DOHH2 (cell line): ENCODE measurements at regions not wholly inside any gene's neighbourhood (a gene's known extent, or its start where the extent isn't known, plus 50 kb on each side); places are given as distances from the start of the nearest gene placed in this dataset.

Source experiments
- H3F3A ChIP-seq: fragments of 200-600 bp; sonication (generic), shearing (Covaris generic); 2 replicates; pipeline ENCODE4 v1.6.0; 2016; ENCODE audit warnings: antibody characterized with exemption, mild to moderate bottlenecking; ENCODE audit not compliant: control insufficient read depth, insufficient read depth
- H3K27ac ChIP-seq: fragments of 200-600 bp; sonication (generic); 2 replicates; pipeline ENCODE4 v1.5.1; 2014; ENCODE audit warnings: low read depth, mild to moderate bottlenecking, low read length, moderate library complexity
- H3K27me3 ChIP-seq: fragments of 200-600 bp; sonication (generic); 2 replicates; pipeline ENCODE4 v1.6.1; 2014; ENCODE audit warnings: mild to moderate bottlenecking, low read length, mixed read lengths; ENCODE audit not compliant: control insufficient read depth
- H3K36me3 ChIP-seq: fragments of 200-600 bp; sonication (generic); 2 replicates; pipeline ENCODE4 v1.6.1; 2014; ENCODE audit warnings: mild to moderate bottlenecking, low read length, moderate library complexity, mixed read lengths; ENCODE audit not compliant: control insufficient read depth
- H3K4me1 ChIP-seq: fragments of 200-600 bp; sonication (generic); 2 replicates; pipeline ENCODE4 v1.6.1; 2014; ENCODE audit warnings: mild to moderate bottlenecking, low read length, mixed read lengths; ENCODE audit not compliant: control insufficient read depth
- H3K4me2 ChIP-seq: fragments of 200-600 bp; sonication (generic); 2 replicates; pipeline ENCODE4 v1.6.0; 2014; ENCODE audit warnings: mild to moderate bottlenecking, low read length, moderate library complexity
- H3K4me3 ChIP-seq: fragments of 200-600 bp; sonication (generic); 2 replicates; pipeline ENCODE4 v1.5.1; 2014; ENCODE audit warnings: mild to moderate bottlenecking, low read length, mixed read lengths
- H3K79me2 ChIP-seq: fragments of 200-600 bp; sonication (generic); 2 replicates; pipeline ENCODE4 v1.6.1; 2014; ENCODE audit warnings: mild to moderate bottlenecking, low read length, mixed read lengths; ENCODE audit not compliant: control insufficient read depth
- H3K9me2 ChIP-seq: fragments of 200-600 bp; sonication (generic); replicated peaks from 2 replicates; pipeline ENCODE4 v1.6.1; 2014; ENCODE audit warnings: mild to moderate bottlenecking, low read length, mixed read lengths; ENCODE audit not compliant: control insufficient read depth
- H3K9me3 ChIP-seq: fragments of 200-600 bp; sonication (generic); 2 replicates; pipeline ENCODE4 v1.6.1; 2014; ENCODE audit warnings: antibody characterized with exemption, low read length, mixed read lengths; ENCODE audit not compliant: control insufficient read depth, insufficient read depth
- H4K20me1 ChIP-seq: fragments of 200-600 bp; sonication (generic); 2 replicates; pipeline ENCODE4 v1.6.0; 2014; ENCODE audit warnings: low read depth, mild to moderate bottlenecking, antibody characterized with exemption, low read length, moderate library complexity; ENCODE audit not compliant: control insufficient read depth, insufficient read depth
- EZH2phosphoT487 ChIP-seq: fragments of 200-600 bp; sonication (generic); IDR thresholded peaks from 2 replicates; pipeline ENCODE4 v1.6.1; 2017; ENCODE audit warnings: borderline replicate concordance, mild to moderate bottlenecking, antibody characterized with exemption, low read length, moderate library complexity, mixed read lengths
- TF ChIP-seq, protein P1 (sequence below): fragments of 200-600 bp; sonication (generic); IDR thresholded peaks from one replicate; pipeline ENCODE4 v1.5.1; 2014; ENCODE audit warnings: antibody characterized with exemption, mild to moderate bottlenecking, low read depth, low read length; ENCODE audit not compliant: poor library complexity, severe bottlenecking

DNA sequence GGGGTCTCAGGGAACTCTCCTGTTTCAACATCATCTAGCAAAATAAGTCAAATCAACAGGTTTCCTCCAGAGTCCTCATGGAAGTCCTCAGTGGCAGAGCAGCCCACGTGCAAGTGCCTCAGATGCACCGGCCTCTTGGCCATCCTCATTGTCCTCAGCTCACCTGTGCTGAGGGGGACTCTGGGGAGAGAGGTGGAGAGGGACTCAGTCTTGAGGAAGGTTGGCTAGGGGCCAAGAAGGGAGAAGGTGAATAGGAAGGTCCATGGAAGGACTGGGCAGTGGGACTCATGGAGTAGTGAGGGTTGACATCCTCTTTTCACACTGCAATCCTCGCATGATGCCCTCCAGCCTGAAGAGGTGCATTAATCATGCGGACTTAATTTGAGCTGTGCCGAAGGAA, 77.9 kb upstream of the DUSP22 start:
- Histone ChIP-seq H3K4me3 (no peak overlapping the region), H3K9me3 (peaks cover 10% of the 10 kb centered on the region), H3K27me3 (peaks cover 32% of the 10 kb centered on the region), H3K4me2 (no peak overlapping the region), H4K20me1 (no peaks in the 10 kb centered on the region), H3K4me1 (peaks cover 22% of the 10 kb centered on the region), H3K9me2 (no peaks in the 10 kb centered on the region), H3K79me2 (no peaks in the 10 kb centered on the region), H3F3A (no peaks in the 10 kb centered on the region), H3K36me3 (no peaks in the 10 kb centered on the region), H3K27ac (no peak overlapping the region)
- TF ChIP-seq, protein P1, sequence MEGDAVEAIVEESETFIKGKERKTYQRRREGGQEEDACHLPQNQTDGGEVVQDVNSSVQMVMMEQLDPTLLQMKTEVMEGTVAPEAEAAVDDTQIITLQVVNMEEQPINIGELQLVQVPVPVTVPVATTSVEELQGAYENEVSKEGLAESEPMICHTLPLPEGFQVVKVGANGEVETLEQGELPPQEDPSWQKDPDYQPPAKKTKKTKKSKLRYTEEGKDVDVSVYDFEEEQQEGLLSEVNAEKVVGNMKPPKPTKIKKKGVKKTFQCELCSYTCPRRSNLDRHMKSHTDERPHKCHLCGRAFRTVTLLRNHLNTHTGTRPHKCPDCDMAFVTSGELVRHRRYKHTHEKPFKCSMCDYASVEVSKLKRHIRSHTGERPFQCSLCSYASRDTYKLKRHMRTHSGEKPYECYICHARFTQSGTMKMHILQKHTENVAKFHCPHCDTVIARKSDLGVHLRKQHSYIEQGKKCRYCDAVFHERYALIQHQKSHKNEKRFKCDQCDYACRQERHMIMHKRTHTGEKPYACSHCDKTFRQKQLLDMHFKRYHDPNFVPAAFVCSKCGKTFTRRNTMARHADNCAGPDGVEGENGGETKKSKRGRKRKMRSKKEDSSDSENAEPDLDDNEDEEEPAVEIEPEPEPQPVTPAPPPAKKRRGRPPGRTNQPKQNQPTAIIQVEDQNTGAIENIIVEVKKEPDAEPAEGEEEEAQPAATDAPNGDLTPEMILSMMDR: no peak
- TF ChIP-seq EZH2phosphoT487: no peak

GRCh38 chr6:215335-216034, 76.8 kb upstream of the DUSP22 start:
- H3K27me3 ChIP-seq: peaks cover 27% of the 10 kb centered on the region
- no peak overlapping the region for H3K27ac ChIP-seq
- H4K20me1 ChIP-seq: no peaks in the 10 kb centered on the region
- H3K4me2 ChIP-seq: no peak overlapping the region
- H3K9me3 ChIP-seq: peaks cover 10% of the 10 kb centered on the region
- H3K79me2 ChIP-seq: no peaks in the 10 kb centered on the region
- no peak for TF ChIP-seq EZH2phosphoT487
- TF ChIP-seq, protein P1: no peak
- H3K4me1 ChIP-seq: peaks cover 28% of the 10 kb centered on the region
- no peaks in the 10 kb centered on the region for H3K36me3 ChIP-seq
- no peak overlapping the region for H3K4me3 ChIP-seq
- H3K9me2 ChIP-seq: no peaks in the 10 kb centered on the region
- no peaks in the 10 kb centered on the region for H3F3A ChIP-seq

GRCh38 chr6:217048-217659, 75.1 kb upstream of the DUSP22 start:
- Histone ChIP-seq H3K4me1 (peaks cover 36% of the 10 kb centered on the region), H3K4me2 (no peak overlapping the region), H3K9me3 (peaks cover 10% of the 10 kb centered on the region), H3K27me3 (peaks cover 28% of the 10 kb centered on the region), H4K20me1 (no peaks in the 10 kb centered on the region), H3K79me2 (no peaks in the 10 kb centered on the region), H3K27ac (no peak overlapping the region), H3K9me2 (no peaks in the 10 kb centered on the region), H3K4me3 (no peak overlapping the region), H3K36me3 (no peaks in the 10 kb centered on the region), H3F3A (no peaks in the 10 kb centered on the region)
- TF ChIP-seq EZH2phosphoT487: no peak
- TF ChIP-seq, protein P1: peak; percentile 65
